ENCODE measurements at regions not wholly inside any gene's neighbourhood (a gene's known extent, or its start where the extent isn't known, plus 50 kb on each side); places are given as distances from the start of the nearest gene placed in this dataset.

DNA sequence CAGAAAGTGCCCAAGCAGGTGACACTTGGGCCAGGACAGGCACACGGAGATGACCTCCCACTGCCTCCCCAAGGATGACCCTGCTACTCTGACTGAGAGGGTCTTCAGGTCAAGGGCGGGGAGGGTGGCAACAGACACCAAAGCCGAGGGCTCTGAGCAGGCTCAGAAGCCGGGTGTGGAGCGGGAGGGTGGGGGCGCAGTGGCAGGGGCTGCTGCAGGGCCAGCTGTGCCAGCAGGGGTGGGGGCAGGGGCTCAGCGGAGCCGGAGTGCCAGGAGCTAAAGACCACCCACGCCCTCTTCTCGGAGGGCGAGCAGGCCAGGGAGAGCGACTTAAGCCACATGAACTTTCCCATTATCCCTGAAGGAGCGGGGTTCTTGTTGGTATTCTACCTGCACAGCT is 93.3 kb upstream of the MBOAT2 start:
- TF ChIP-seq, protein P1, sequence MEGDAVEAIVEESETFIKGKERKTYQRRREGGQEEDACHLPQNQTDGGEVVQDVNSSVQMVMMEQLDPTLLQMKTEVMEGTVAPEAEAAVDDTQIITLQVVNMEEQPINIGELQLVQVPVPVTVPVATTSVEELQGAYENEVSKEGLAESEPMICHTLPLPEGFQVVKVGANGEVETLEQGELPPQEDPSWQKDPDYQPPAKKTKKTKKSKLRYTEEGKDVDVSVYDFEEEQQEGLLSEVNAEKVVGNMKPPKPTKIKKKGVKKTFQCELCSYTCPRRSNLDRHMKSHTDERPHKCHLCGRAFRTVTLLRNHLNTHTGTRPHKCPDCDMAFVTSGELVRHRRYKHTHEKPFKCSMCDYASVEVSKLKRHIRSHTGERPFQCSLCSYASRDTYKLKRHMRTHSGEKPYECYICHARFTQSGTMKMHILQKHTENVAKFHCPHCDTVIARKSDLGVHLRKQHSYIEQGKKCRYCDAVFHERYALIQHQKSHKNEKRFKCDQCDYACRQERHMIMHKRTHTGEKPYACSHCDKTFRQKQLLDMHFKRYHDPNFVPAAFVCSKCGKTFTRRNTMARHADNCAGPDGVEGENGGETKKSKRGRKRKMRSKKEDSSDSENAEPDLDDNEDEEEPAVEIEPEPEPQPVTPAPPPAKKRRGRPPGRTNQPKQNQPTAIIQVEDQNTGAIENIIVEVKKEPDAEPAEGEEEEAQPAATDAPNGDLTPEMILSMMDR (IDR thresholded peaks at IDR 0.05; ENCODE audit: borderline replicate concordance, insufficient read depth, low read depth, low read length): no peak
- no peak overlapping the region for H3K4me3 ChIP-seq (ENCODE audit: low read depth, low read length)

DNA sequence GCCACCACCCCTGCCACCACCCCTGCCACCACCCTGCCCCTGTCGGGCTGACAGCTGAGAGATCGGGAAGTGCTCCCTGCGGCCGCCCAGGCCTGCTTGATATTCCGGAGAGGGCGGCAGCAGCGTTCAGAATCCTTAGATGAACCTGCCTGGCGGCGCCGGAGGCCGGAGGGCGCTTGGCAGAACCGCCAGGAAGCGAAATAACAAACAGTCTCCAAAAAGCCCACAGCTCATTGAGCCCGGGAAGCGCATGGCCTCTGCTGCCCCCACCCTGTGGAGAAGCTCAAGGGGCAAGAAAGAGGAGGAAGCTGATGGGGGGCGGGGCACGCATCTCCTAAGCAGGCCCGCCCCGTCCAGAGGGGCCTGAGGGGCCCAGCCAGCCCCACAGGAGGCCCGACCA is 92.2 kb upstream of the MBOAT2 start:
- TF ChIP-seq, protein P1 (IDR thresholded peaks at IDR 0.05; ENCODE audit: borderline replicate concordance, insufficient read depth, low read depth, low read length): no peak
- no peak overlapping the region for H3K4me3 ChIP-seq (ENCODE audit: low read depth, low read length)

DNA sequence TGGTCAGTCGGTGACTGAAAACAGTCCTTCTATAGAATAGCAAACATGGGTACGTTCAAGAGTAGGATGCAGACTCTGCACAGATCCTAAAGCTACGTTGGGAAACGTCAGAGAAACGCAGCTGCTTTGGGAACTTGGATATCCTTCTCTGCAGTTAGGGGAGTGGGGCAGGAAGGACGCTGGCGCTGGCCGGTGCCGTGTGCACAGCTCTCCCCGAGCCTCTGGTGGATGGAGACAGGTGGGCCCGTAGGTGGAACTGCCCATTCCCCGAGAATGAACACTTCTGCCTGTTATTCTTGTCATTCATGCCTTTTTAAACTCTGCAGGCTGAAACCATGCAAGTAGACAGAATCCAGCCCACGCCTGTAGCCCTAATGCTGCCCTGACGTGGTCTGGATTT is 91.7 kb upstream of the MBOAT2 start:
- TF ChIP-seq, protein P1 (IDR thresholded peaks at IDR 0.05; ENCODE audit: borderline replicate concordance, insufficient read depth, low read depth, low read length): no peak
- no peak overlapping the region for H3K4me3 ChIP-seq (ENCODE audit: low read depth, low read length)

DNA sequence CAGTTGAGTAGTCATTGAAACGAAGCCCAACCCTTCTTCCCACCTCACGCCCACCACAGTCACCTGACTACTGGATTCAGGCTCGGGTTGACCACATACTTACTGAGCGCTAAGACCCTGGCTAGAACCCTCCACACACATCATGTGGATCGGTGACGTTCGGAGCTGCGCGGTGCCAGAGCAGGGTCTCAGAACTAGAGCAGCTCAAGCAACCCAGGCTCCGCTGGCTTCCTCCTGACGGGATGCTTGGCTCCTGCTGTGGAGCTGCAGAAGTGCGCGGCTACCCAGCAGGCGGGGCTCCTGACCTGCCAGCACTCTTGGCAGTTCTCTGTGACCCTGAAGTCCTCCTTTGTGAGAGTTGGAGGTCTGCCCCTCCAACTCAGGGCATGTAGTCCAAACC is 90.6 kb upstream of the MBOAT2 start:
- TF ChIP-seq, protein P1 (IDR thresholded peaks at IDR 0.05; ENCODE audit: borderline replicate concordance, insufficient read depth, low read depth, low read length): no peak
- H3K4me3 ChIP-seq (ENCODE audit: low read depth, low read length): no peak overlapping the region

DNA sequence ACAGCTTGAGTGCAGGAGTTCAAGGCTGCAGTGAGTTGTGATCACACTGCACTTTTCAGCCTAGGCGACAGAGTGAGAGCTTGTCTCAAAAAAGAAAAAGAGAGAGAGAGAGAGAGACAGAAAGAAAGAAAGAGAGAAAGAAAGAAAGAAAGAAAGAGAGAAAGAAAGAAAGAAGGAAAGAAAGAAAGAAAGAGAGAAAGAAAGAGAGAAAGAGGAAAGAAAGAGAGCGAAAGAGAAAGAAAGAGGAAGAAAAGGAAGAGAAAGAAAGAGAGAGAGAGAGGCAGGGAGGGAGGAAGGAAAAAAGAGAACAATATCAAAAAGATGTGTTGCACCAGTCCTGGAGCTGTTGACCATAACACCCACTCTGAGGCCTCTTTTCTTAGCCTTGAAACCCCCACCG is 89.8 kb upstream of the MBOAT2 start:
- H3K4me3 ChIP-seq (ENCODE audit: low read depth, low read length): no peak overlapping the region
- TF ChIP-seq, protein P1 (IDR thresholded peaks at IDR 0.05; ENCODE audit: borderline replicate concordance, insufficient read depth, low read depth, low read length): no peak

DNA sequence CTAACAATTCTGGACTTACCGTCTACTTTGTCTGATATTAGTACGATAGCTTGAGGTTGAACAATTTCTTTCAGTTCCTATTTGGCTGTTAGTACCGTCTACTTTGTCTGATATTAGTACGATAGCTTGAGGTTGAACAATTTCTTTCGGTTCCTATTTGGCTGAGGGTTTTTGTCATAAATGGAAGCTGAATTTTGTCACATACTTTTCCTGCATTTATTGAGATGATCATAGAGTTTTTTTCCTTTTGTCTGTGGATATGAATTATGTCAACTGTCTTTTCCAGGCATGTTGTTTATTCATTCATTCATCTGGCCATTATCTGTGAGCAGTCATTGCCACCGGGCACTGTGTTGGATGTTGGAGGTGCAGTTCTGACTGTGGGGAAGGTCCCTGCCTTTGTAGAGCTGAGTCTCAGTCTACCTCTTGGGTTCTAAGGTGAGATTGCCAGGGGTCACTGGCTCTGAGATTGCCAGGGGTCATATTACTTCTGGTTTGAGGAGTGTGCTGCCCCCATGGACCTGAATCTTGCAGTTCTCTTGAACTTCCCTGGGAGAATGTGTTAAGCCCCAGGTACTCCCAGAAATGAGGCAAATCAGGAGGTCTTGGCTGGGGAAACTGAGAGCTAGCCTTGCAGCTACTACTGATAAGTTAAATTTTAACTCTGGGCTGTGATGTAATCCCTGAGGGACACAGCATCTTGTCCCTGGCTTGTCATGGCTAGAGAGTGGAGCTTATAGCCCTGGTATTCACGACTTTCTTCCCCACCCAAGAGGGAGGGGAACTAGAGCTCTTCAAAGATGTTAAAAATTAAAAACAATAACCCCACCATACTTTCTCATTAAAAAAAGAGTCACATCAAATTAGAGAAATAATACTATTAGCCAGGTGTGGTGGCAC is 89.1 kb upstream of the MBOAT2 start:
- no peak overlapping the region for H3K4me3 ChIP-seq (ENCODE audit: low read depth, low read length)
- TF ChIP-seq, protein P1 (IDR thresholded peaks at IDR 0.05; ENCODE audit: borderline replicate concordance, insufficient read depth, low read depth, low read length): no peak

DNA sequence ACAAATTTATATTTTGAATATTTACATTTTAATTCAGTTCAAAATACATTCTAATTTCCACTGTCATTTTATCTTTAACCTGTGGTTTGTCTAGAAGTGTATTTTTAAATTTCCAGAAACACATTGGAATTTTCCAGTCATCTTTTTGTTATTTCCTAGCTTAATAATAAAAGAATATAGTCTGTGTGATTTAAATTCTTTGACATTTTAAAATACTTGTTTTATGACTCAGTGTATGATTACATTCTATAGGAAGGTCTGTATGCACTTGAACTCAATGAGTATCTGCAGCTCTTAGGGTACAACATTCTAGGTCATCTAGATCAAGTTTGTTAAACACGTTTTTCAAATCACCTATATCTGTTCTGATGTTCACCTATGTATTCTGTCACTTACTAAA is 88.3 kb upstream of the MBOAT2 start:
- no peak overlapping the region for H3K4me3 ChIP-seq (ENCODE audit: low read depth, low read length)
- TF ChIP-seq, protein P1 (IDR thresholded peaks at IDR 0.05; ENCODE audit: borderline replicate concordance, insufficient read depth, low read depth, low read length): no peak

All from GM12875 (cell line).